ENCODE measurements at regions not wholly inside any gene's neighbourhood (a gene's known extent, or its start where the extent isn't known, plus 50 kb on each side); places are given as distances from the start of the nearest gene placed in this dataset.

GRCh38 chr12:58583940-58584339, 336.4 kb downstream of the LRIG3 start:
- Mint-ChIP-seq H3K4me1 (no peaks in the 10 kb centered on the region), H3K36me3 (ENCODE audit: low read depth) (no peaks in the 10 kb centered on the region), H3K27me3 (no peaks in the 10 kb centered on the region), H3K9me3 (no peaks in the 10 kb centered on the region), H3K27ac (no peak overlapping the region), H3K4me3 (no peak overlapping the region)
- ATAC-seq (no peak), DNase-seq (no peak)

- H3K4me1 Mint-ChIP-seq, result no peaks in the 10 kb centered on the region
- H3K36me3 Mint-ChIP-seq (ENCODE audit: low read depth), result no peaks in the 10 kb centered on the region
- H3K9me3 Mint-ChIP-seq, result no peaks in the 10 kb centered on the region
- no peaks in the 10 kb centered on the region for H3K27me3 Mint-ChIP-seq
- ATAC-seq (no peak), DNase-seq (no peak)
- no peak overlapping the region for H3K4me3 Mint-ChIP-seq
- no peak overlapping the region for H3K27ac Mint-ChIP-seq
These were observed 335.4 kb downstream of the LRIG3 start for GRCh38 chr12:58584880-58585279.

- Mint-ChIP-seq H3K36me3 (ENCODE audit: low read depth) (no peaks in the 10 kb centered on the region), H3K4me1 (no peaks in the 10 kb centered on the region), H3K27ac (no peak overlapping the region), H3K27me3 (no peaks in the 10 kb centered on the region), H3K4me3 (no peak overlapping the region), H3K9me3 (no peaks in the 10 kb centered on the region)
- ATAC-seq, result no peak
- DNase-seq, result no peak
These were observed 333.5 kb downstream of the LRIG3 start for GRCh38 chr12:58586762-58587161.

GRCh38 chr12:58588770-58589169, 331.5 kb downstream of the LRIG3 start:
- Mint-ChIP-seq H3K36me3 (ENCODE audit: low read depth) (no peaks in the 10 kb centered on the region), H3K27ac (no peak overlapping the region), H3K27me3 (no peaks in the 10 kb centered on the region), H3K4me1 (no peaks in the 10 kb centered on the region), H3K9me3 (no peaks in the 10 kb centered on the region), H3K4me3 (no peak overlapping the region)
- ATAC-seq (no peak), DNase-seq (no peak)

- Mint-ChIP-seq H3K9me3 (peaks cover 4% of the 10 kb centered on the region), H3K36me3 (ENCODE audit: low read depth) (no peaks in the 10 kb centered on the region), H3K4me1 (no peaks in the 10 kb centered on the region), H3K27me3 (no peaks in the 10 kb centered on the region), H3K4me3 (no peak overlapping the region), H3K27ac (no peak overlapping the region)
- DNase-seq (no peak), ATAC-seq (no peak)
These were observed 327.7 kb downstream of the LRIG3 start for GRCh38 chr12:58592475-58593207.

- ATAC-seq, result no peak
- Mint-ChIP-seq H3K27ac (no peak overlapping the region), H3K36me3 (ENCODE audit: low read depth) (no peaks in the 10 kb centered on the region), H3K4me1 (no peaks in the 10 kb centered on the region), H3K27me3 (no peaks in the 10 kb centered on the region), H3K9me3 (peaks cover 4% of the 10 kb centered on the region), H3K4me3 (no peak overlapping the region)
- DNase-seq, result no peak
These were observed 326.6 kb downstream of the LRIG3 start for GRCh38 chr12:58593557-58594304.

- Mint-ChIP-seq H3K4me3 (no peak overlapping the region), H3K27me3 (no peaks in the 10 kb centered on the region), H3K36me3 (ENCODE audit: low read depth) (no peaks in the 10 kb centered on the region), H3K4me1 (no peaks in the 10 kb centered on the region), H3K27ac (no peak overlapping the region), H3K9me3 (peaks cover 4% of the 10 kb centered on the region)
- no peak for ATAC-seq
- DNase-seq, result no peak
These were observed 323.9 kb downstream of the LRIG3 start for GRCh38 chr12:58596381-58596780.

- Mint-ChIP-seq H3K36me3 (ENCODE audit: low read depth) (no peaks in the 10 kb centered on the region), H3K4me3 (no peak overlapping the region), H3K4me1 (no peaks in the 10 kb centered on the region), H3K9me3 (peaks cover 10% of the 10 kb centered on the region), H3K27ac (no peak overlapping the region), H3K27me3 (no peaks in the 10 kb centered on the region)
- no peak for ATAC-seq
- no peak for DNase-seq
These were observed 318.8 kb downstream of the LRIG3 start for GRCh38 chr12:58601529-58601928.

- Mint-ChIP-seq H3K27ac (no peak overlapping the region), H3K4me3 (no peak overlapping the region), H3K4me1 (no peaks in the 10 kb centered on the region), H3K27me3 (no peaks in the 10 kb centered on the region), H3K9me3 (peaks cover 10% of the 10 kb centered on the region), H3K36me3 (ENCODE audit: low read depth) (no peaks in the 10 kb centered on the region)
- no peak for DNase-seq
- no peak for ATAC-seq
These were observed 318.1 kb downstream of the LRIG3 start for GRCh38 chr12:58602179-58602578.

- Mint-ChIP-seq H3K4me3 (no peak overlapping the region), H3K27ac (no peak overlapping the region), H3K36me3 (ENCODE audit: low read depth) (no peaks in the 10 kb centered on the region), H3K9me3 (peaks cover 6% of the 10 kb centered on the region), H3K4me1 (no peaks in the 10 kb centered on the region), H3K27me3 (no peaks in the 10 kb centered on the region)
- DNase-seq (no peak), ATAC-seq (no peak)
These were observed 317.6 kb downstream of the LRIG3 start for GRCh38 chr12:58602736-58603135.

GRCh38 chr12:58607805-58608204, 312.5 kb downstream of the LRIG3 start:
- Mint-ChIP-seq H3K27me3 (no peaks in the 10 kb centered on the region), H3K4me3 (no peak overlapping the region), H3K4me1 (no peaks in the 10 kb centered on the region), H3K9me3 (peaks cover 6% of the 10 kb centered on the region), H3K27ac (no peak overlapping the region), H3K36me3 (ENCODE audit: low read depth) (no peaks in the 10 kb centered on the region)
- no peak for DNase-seq
- no peak for ATAC-seq

GRCh38 chr12:58608711-58609110, 311.6 kb downstream of the LRIG3 start:
- ATAC-seq (no peak), DNase-seq (no peak)
- H3K27me3 Mint-ChIP-seq, result no peaks in the 10 kb centered on the region
- no peaks in the 10 kb centered on the region for H3K36me3 Mint-ChIP-seq (ENCODE audit: low read depth)
- H3K4me1 Mint-ChIP-seq, result no peaks in the 10 kb centered on the region
- no peak overlapping the region for H3K4me3 Mint-ChIP-seq
- H3K9me3 Mint-ChIP-seq, result peaks cover 6% of the 10 kb centered on the region
- no peak overlapping the region for H3K27ac Mint-ChIP-seq

- DNase-seq, result no peak
These were observed 305.3 kb downstream of the LRIG3 start for GRCh38 chr12:58615047-58615446.

GRCh38 chr12:58615576-58615975, 304.7 kb downstream of the LRIG3 start:
- DNase-seq (no peak), ATAC-seq (no peak)
- no peaks in the 10 kb centered on the region for H3K4me1 Mint-ChIP-seq
- H3K27ac Mint-ChIP-seq, result no peak overlapping the region
- H3K36me3 Mint-ChIP-seq (ENCODE audit: low read depth), result no peaks in the 10 kb centered on the region
- H3K4me3 Mint-ChIP-seq, result no peak overlapping the region
- H3K9me3 Mint-ChIP-seq, result no peaks in the 10 kb centered on the region
- H3K27me3 Mint-ChIP-seq, result no peaks in the 10 kb centered on the region

More at GRCh38 chr12:58615047-58615446, 305.3 kb downstream of the LRIG3 start:
- H3K4me1 Mint-ChIP-seq, result no peaks in the 10 kb centered on the region
- no peak overlapping the region for H3K4me3 Mint-ChIP-seq
- H3K27ac Mint-ChIP-seq, result no peak overlapping the region
- no peaks in the 10 kb centered on the region for H3K27me3 Mint-ChIP-seq
- no peaks in the 10 kb centered on the region for H3K36me3 Mint-ChIP-seq (ENCODE audit: low read depth)
- H3K9me3 Mint-ChIP-seq, result no peaks in the 10 kb centered on the region
- ATAC-seq, result no peak

- no peak overlapping the region for H3K4me3 Mint-ChIP-seq
These were observed 303.7 kb downstream of the LRIG3 start for GRCh38 chr12:58616618-58617017.

More at GRCh38 chr12:58616618-58617017, 303.7 kb downstream of the LRIG3 start:
- Mint-ChIP-seq H3K9me3 (no peaks in the 10 kb centered on the region), H3K4me1 (no peaks in the 10 kb centered on the region), H3K27me3 (no peaks in the 10 kb centered on the region), H3K27ac (no peak overlapping the region), H3K36me3 (ENCODE audit: low read depth) (no peaks in the 10 kb centered on the region)
- DNase-seq, result no peak
- ATAC-seq, result no peak

Data from activated naive CD8-positive, alpha-beta T cell treated with anti-CD3 and anti-CD28 coated beads, Interleukin-2, amount 50 U/mL, for 24 hours (primary cell).